GM21723 (cell line): ENCODE measurements at regions not wholly inside any gene's neighbourhood (a gene's known extent, or its start where the extent isn't known, plus 50 kb on each side); places are given as distances from the start of the nearest gene placed in this dataset.
"Not testable (repeated sequence)": the region's sequence is repeated elsewhere in the genome, so short reads cannot be mapped to it uniquely, and the experiment has no call there.

Experiments used
- ATAC-seq: cut with Tn5 transposase; IDR thresholded peaks from one replicate; pipeline ENCODE4 v1.9.1; 2021; ENCODE audit warnings: mild to moderate bottlenecking, moderate library complexity; ENCODE audit not compliant: unreplicated experiment

GRCh38 chr12:92062539-92063493 lies 82.8 kb downstream of the BTG1 start:
- no peak for ATAC-seq

- no peak for ATAC-seq
Measured at GRCh38 chr12:92061061-92061460, 84.6 kb downstream of the BTG1 start.

DNA sequence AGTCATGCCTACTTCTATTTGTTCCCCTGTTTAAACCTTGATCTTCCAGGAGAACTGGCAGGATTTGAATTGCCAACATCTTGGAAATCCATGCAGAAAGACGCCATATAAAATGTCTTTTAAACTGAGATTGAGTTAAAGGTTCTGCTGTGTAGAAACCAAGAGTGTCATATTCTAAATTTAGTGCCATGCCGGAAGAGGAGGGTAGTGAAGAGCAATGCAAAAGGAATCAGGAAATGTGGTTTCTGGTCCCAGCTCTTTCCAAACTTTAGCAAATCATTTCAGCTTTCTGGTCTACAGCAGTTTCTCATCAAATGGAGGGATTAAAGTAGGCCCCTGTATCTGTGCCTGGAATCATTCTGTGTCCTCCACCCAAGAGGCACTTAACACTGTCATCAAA lies 85.7 kb downstream of the BTG1 start:
- ATAC-seq, result no peak

GRCh38 chr12:92058664-92059063 lies 87.0 kb downstream of the BTG1 start:
- peak; percentile 75 for ATAC-seq

DNA sequence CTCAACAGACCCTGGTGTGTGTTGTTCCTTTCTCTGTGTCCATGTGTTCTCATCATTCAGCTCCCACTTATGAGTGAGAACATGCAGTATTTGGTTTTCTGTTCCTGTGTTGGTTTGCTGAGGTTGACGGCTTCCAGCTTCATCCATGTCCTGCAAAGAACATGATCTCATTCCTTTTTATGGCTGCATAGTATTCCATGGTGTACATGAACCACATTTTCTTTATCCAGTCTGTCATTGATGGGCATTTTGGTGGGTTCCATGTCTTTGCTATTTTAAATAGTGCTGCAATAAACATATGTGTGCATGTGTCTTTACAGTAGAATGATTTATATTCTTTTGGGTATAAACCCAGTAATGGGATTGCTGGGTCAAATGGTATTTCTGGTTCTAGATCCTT lies 88.9 kb downstream of the BTG1 start:
- not testable (repeated sequence) for ATAC-seq

- ATAC-seq, result no peak
Measured at GRCh38 chr12:92056290-92056689, 89.4 kb downstream of the BTG1 start.

GRCh38 chr12:92055877-92056276 lies 89.8 kb downstream of the BTG1 start:
- ATAC-seq, result no peak

GRCh38 chr12:92051441-92051840 lies 94.2 kb downstream of the BTG1 start:
- no peak for ATAC-seq

DNA sequence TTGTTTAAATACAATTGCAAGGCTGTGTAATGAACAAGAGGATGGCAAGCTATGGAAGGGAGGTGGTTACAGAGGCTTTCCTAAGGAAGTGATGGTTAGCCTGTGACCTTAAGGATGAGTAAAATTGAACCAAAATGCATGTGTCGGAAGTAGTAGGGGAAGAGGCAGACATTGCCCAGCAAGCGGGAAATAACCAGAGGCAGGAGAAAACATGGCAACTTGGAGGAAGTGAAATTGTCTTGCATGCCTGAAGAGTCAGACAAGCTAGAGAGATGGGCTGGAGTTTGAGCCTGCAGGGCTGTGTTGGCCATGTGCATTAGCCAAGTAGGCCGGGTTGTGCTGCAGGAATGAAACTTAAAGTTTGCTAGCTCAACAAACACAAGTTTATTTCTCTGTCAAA lies 96.2 kb downstream of the BTG1 start:
- ATAC-seq, result peak; percentile 77

DNA sequence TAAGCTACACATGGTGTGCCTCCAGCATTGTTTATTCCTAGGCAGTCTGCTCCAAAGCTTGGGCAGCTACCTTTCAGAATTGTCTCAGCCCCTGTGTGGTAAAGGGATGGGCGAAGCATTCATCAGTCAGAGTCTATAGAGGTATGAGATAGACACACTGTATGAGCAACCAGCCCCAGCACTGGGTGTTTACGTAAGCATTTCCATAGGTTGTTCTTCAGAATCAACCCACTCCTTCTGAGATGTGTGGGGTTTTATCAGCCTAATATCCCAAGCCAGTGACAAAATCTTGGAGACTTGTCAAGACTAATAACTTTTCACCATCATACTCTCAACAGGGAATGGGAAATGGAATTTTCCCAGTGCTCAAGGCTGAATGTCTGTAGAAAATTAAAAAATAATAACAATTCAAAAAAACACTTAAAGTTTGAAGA lies 98.2 kb downstream of the BTG1 start:
- ATAC-seq, result no peak

DNA sequence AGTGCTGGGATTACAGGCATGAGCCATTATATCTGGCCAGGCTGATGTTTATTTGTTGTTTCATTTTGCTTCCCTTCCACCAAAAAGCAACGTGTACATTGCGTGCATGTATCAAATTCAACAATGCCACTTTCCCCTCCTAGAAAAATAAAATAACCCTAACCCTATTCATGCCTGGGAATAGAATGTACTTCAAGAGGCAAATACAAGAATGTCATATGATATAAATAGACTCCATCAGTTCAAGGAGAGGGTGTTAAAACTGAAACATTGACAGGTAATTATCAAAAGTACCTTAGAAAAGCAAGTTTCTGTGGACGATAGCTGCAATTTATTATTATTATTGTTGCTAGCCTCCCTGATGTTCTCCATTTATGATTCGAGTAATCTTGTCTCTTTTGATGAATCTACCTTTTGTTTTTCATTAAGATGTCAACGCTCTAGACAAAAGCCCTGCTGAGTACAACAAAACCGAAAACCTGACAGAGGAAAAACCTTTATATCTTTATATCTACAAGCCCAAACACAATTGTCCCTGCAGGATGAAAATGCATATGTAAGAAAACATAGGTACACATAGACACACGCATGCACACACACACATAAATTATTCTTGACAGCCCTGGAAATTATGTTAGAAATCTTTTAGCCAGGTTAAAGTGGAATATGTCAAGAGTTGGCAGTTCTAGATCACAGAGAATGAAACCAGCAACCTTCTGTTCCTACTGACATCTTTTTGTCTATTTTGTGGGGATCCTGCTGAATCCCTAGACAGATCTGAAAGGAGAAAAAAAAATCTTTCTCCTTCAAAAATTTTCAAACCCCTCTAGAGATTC lies 98.9 kb downstream of the BTG1 start:
- no peak for ATAC-seq

DNA sequence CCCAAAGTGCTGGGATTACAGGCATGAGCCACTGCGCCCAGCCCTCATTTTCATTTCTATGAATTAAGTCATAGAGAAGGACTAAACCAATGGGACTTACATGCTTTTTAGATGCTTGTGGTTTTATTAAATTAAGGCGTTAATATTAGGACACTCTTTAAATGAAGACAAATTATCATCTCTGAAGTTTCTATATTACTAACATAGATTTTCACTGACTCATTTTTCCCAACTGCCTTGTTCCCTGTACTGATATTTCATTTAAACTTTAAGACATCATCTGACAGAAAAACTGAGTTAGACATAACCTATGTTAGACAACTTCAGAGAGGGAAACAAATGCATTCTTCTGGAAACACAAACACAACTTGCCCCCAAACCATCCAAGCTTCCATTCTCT lies 99.8 kb downstream of the BTG1 start:
- no peak for ATAC-seq

DNA sequence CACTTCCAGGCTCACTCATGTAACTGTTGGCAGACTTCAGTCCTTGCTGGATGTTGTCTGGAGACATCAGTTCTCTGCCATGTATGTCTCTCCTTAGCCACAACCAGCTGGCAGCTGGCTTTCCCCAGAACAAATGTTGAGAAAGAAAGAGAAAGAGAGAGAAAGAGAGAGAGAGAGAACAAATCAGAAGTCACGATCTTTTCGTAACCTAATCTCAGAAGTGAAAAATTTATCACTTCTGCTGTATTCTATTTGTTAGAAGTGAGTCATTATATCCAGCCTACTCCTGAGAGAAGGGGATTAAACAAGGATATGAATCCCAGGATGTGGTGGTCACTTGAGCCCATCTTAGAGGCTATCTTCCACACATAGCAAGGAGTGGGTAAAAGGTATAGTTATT lies 101.2 kb downstream of the BTG1 start:
- no peak for ATAC-seq

DNA sequence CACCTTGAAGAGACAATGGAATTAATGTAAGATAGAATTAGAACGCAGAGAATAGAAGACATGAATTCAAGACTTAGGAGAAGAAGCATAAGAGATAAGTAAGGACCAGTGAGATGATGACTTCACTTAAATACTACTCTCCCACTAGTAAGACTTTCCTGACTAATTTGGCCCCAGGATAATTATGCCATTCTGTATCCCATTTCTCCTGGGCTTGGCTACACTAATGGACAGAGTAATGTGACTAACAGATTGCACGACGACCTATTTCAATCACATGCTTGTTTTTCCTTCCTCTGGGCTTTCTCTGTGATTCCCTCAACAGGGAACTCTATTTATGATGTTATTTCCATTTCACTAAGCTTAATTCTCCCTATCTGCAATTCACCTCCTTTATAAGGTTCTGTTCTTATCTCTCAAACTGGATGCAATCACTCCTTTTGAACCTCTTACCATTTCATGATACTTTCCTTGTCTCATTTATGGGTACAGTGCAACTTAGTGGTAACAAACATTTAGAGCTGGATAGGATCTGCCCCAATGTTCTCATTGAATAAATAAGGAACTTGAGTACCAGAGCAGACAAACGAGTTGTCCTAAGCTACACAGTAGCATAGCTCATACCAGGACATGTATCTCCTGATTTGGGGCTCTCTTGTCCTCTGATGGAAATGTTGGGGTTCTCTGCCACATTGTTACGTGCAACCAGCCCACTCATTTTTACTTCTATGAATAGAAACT lies 102.7 kb downstream of the BTG1 start:
- no peak for ATAC-seq

- no peak for ATAC-seq
Measured at GRCh38 chr12:92041742-92042141, 103.9 kb downstream of the BTG1 start.

DNA sequence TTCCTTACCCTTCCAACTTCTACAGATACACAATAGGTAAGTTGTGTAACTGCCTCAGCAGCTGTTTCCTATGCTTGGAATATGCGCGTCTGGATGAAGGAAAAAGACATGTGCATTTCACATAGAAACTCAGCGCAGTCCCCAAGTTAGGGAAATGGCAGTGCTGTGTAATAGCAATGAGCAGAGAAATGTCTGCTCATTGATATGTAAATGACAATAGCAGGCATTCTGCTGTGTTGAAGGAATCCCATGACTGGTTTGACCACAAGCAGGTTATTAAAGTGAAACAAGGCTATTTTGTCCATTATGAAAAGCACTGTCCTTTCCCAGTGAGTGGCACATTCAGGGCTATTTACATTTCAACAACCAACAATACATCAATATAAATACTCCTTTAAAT lies 106.6 kb downstream of the BTG1 start:
- no peak for ATAC-seq

- ATAC-seq, result no peak
Measured at GRCh38 chr12:92038476-92038875, 107.2 kb downstream of the BTG1 start.

DNA sequence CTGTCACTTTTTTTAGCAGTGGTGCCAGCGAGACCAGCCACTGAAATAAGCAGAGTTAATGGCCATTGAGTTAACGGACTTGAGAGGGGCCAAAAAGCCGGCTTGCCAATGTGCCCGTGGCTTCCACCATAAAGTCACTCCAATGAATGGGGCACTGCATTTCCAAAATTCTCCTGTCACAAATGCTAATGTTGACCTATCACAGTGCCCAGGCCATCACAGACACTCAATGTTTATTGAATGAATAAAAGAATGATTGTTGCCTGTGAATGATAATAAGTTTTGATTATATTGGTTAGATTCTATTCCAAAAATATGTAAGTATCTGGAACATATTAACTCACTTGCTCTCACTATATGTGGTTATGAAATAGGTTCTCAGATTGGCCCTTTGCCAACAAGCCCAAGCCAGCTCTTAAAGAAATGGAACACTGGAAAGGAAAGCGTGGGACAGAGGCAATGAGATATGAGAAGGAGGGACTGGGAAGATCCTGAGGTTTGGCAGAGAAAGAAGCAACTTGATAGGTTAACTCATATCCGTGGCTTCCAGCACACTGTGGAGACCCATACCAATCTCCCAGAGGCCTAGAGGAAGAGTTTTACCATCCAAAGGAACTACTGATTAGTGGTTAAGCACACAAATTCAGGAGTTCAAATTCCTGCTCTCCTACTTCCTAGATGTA lies 108.7 kb downstream of the BTG1 start:
- ATAC-seq, result no peak

DNA sequence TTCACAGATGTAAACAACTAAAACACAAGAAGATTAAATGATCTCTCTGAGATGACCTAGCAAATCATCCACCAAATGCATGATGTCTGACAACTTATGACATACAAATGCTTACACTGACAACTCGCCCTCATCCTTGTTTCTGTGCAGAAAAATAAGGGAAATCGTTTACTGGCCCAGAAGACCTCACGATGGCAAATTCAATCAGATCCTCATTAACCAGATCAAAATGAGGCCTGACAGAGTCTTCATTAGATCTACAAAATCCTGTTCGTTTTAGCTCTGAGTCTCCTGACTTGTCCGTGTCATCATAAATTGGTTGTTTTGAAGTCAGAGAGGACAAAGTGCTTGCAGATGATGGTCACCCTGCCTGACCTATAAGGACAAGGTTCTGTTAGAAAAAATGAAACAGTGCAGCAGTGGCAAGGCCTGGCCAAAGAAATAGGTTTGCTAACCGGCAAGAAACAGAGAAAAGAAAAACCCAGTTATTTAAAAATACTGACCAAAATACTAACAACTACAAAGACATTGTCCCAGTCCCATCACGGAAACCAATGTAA lies 109.5 kb downstream of the BTG1 start:
- ATAC-seq, result no peak

DNA sequence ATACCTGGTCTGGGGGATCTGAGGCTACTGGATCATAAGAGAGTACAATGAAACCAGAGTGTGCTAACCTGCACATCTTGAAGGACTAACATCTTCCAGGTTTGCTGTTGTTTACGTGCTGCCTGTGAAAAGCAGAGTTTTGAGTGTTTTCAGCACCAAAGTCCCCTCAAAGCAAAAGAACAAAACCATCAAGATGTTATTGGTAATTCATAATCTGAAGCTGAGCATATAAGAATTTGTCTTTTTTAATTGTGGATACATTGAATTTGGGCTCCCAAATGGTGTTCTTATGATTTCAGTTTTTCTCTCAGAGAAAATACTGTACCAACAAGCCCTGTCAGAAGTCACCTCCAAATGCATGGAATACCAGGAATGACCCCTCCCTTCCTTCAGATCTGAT lies 110.2 kb downstream of the BTG1 start:
- ATAC-seq, result no peak
